Left lung (tissue), 4 donors: ENCODE measurements at regions not wholly inside any gene's neighbourhood (a gene's known extent, or its start where the extent isn't known, plus 50 kb on each side); places are given as distances from the start of the nearest gene placed in this dataset.

Source experiments
- ATAC-seq: fragments of 200-7000 bp; cut with Tn5 transposase; one replicate; pipeline ENCODE4 v1.9.1; 2020; ENCODE audit warnings: moderate library complexity
- DNase-seq, 4 donors: peaks; one replicate each; pipeline ENCODE4 v3.0.0-alpha.2; 2013 to 2020
- H3K27ac ChIP-seq, 2 donors: fragments of 200-600 bp; sonication (generic) in 1 of 2; one replicate each; pipeline versions ENCODE4 v1.5.0 to v1.8.0; 2020 to 2021
- H3K27me3 ChIP-seq, 2 donors: fragments of 200-600 bp; sonication (generic) in 1 of 2; one replicate each; pipeline versions ENCODE4 v1.5.0 to v1.8.0; 2020 to 2021
- H3K36me3 ChIP-seq, 2 donors: fragments of 200-600 bp; sonication (generic) in 1 of 2; one replicate each; pipeline versions ENCODE4 v1.5.0 to v1.8.0; 2020 to 2021
- H3K4me1 ChIP-seq, 2 donors: fragments of 200-600 bp; one replicate each; pipeline ENCODE4 v1.8.0; 2021
- H3K4me3 ChIP-seq, 2 donors: fragments of 200-600 bp; sonication (generic) in 1 of 2; one replicate each; pipeline versions ENCODE4 v1.5.0 to v1.8.0; 2020 to 2021; ENCODE audit warnings: mild to moderate bottlenecking in 1 of 2
- H3K9me3 ChIP-seq, 2 donors: fragments of 200-600 bp; sonication (generic) in 1 of 2; one replicate each; pipeline versions ENCODE4 v1.5.0 to v1.8.0; 2020 to 2021
- intact Hi-C, 2 donors: fragments of 100-400 bp; cut with DNase I; formaldehyde crosslinking; loops; one replicate each; pipeline versions ENCODE4 v1.11.2 to v1.14.2; 2022
- TF ChIP-seq, protein P1 (sequence below), 2 donors: fragments of 200-600 bp; sonication (generic) in 1 of 2; IDR thresholded peaks; one replicate each; pipeline versions ENCODE4 v1.5.0 to v1.8.0; 2021; ENCODE audit warnings: antibody characterized with exemption in 2 of 2
- donor health status: DM: no; HTN: yes; CAD: no.
- donor health status: DM: no; HTN: no; CAD: no.

DNA sequence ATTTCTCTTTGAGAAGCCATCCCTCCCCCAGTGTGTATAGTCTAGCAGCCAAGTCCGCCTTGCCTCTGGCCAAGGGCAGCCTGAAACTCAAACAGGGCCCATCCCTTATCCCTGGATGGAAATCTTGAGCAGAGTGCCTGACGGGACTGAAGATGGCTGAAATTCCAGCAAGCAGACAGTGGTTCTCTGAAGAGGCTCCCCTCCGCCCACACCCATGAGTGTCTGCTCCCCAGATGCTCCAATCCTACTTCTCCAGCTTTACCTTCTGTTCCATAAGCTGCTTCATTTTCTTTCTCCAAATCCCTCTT is 396.2 kb downstream of the NUAK1 start:
- intact Hi-C loops = no loop called here
- TF ChIP-seq, protein P1, sequence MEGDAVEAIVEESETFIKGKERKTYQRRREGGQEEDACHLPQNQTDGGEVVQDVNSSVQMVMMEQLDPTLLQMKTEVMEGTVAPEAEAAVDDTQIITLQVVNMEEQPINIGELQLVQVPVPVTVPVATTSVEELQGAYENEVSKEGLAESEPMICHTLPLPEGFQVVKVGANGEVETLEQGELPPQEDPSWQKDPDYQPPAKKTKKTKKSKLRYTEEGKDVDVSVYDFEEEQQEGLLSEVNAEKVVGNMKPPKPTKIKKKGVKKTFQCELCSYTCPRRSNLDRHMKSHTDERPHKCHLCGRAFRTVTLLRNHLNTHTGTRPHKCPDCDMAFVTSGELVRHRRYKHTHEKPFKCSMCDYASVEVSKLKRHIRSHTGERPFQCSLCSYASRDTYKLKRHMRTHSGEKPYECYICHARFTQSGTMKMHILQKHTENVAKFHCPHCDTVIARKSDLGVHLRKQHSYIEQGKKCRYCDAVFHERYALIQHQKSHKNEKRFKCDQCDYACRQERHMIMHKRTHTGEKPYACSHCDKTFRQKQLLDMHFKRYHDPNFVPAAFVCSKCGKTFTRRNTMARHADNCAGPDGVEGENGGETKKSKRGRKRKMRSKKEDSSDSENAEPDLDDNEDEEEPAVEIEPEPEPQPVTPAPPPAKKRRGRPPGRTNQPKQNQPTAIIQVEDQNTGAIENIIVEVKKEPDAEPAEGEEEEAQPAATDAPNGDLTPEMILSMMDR (IDR thresholded peaks at IDR 0.05) = no peak
- ATAC-seq (no peak), DNase-seq (no peak)
- Histone ChIP-seq H3K9me3 (no peaks in the 10 kb centered on the region), H3K4me1 (peaks cover 0 to 6% of the 10 kb centered on the region in 2 donors), H3K27ac (peak overlapping the region in 1 of 2 donors; percentile 53), H3K36me3 (no peaks in the 10 kb centered on the region), H3K4me3 (no peak overlapping the region), H3K27me3 (no peaks in the 10 kb centered on the region)

DNA sequence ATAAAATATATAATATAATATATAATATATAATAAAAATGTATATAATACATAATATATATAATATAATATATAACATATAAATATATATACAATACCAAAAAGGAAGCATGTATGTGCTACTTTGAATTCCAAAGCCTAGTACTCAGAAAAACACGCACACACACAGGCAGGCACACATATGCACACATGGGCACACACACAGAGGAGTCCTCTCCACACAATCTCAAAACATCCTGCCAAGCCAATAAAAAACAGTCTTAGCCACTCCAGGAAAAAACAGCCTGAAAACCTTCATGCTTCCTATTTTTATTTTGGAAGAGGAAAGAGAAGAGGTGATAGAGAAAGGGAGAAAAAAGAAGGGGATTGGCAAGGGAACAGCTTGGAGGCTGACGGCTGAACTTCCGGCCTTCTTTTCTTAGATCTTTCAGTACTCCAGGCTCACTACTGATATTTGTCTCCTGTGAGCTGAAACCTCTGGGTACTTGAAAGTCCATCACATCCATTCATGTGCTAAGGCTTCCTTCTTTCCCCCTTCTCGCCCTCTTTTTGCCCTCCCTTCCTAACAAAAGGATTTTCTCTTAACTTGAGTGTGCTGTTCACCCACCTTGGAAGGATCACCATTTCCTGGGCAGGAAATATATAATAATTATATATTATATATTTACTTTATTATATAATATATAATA is 394.2 kb downstream of the NUAK1 start:
- H3K4me3 ChIP-seq = no peak overlapping the region
- intact Hi-C loops = no loop called here
- peaks cover 0 to 6% of the 10 kb centered on the region in 2 donors for H3K4me1 ChIP-seq
- H3K36me3 ChIP-seq = no peaks in the 10 kb centered on the region
- no peaks in the 10 kb centered on the region for H3K27me3 ChIP-seq
- TF ChIP-seq, protein P1 (IDR thresholded peaks at IDR 0.05) = no peak
- no peak for DNase-seq
- H3K27ac ChIP-seq = no peak overlapping the region
- no peak for ATAC-seq
- H3K9me3 ChIP-seq = no peaks in the 10 kb centered on the region

DNA sequence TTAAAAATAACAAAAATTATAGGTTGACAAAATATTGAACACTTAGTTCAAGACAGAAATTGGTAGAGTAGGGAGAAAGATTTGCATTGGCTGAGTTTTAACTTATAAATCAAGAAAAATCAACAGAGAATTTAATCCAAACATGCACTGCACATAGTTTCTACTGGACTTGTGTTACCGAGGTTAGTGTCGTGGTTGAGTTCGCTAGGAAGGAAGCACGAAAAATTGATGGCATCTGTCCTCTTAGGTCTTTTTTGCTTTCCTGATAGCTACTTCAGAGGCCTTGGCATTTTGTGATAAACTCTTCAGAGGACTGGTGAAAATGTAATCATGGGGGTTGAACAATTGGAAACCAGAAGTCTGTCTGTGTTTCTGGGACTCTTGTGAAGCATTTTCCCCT is 392.9 kb downstream of the NUAK1 start:
- no peaks in the 10 kb centered on the region for H3K36me3 ChIP-seq
- intact Hi-C loops = no loop called here
- ATAC-seq (no peak), DNase-seq (no peak)
- peaks cover 0 to 2% of the 10 kb centered on the region in 2 donors for H3K4me1 ChIP-seq
- no peak overlapping the region for H3K4me3 ChIP-seq
- no peaks in the 10 kb centered on the region for H3K27me3 ChIP-seq
- TF ChIP-seq, protein P1 (IDR thresholded peaks at IDR 0.05) = no peak
- H3K9me3 ChIP-seq = no peaks in the 10 kb centered on the region
- no peak overlapping the region for H3K27ac ChIP-seq

DNA sequence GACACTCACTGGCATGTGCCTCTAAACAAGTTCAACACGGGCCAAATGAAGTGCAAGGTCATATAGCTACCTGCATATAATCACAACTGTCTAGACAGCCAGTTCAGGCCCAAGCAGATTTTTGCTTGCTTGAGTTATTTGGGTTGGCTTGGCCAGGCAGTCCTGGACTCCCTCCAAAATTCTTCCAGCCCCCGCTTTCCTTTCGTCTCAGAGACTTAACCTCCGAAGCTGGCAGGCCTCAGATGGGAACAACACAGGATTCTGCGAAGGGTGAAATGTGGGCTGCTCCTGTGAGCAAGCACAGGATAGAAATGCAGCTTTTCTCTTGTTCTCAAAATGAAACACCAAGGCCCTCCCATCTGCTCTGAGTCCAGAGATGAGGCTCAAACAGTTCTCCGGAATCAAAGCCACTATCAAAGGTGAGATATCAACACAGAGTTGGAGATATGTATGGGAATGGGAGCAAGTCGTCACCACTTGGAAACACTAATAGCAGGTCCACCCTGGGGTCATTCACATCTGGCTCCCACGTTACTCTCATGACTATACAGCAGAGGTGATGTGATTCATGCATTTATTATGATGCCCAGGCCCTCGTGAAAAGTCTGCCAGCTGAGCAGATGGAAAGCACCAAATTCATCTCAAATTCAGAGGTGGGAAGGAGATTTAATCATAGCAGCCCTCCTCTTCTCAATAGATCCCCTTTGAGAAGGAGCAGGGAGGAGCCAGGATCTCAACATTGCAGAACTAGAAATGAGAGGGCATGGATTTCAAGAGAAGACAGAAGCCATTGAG is 389.8 kb downstream of the NUAK1 start:
- H3K36me3 ChIP-seq = no peaks in the 10 kb centered on the region
- no peak for ATAC-seq
- no peaks in the 10 kb centered on the region for H3K9me3 ChIP-seq
- no peak for DNase-seq
- TF ChIP-seq, protein P1 (IDR thresholded peaks at IDR 0.05) = no peak
- H3K4me1 ChIP-seq = no peaks in the 10 kb centered on the region
- no peak overlapping the region for H3K27ac ChIP-seq
- intact Hi-C loops = no loop called here
- no peak overlapping the region for H3K4me3 ChIP-seq
- H3K27me3 ChIP-seq = no peaks in the 10 kb centered on the region

DNA sequence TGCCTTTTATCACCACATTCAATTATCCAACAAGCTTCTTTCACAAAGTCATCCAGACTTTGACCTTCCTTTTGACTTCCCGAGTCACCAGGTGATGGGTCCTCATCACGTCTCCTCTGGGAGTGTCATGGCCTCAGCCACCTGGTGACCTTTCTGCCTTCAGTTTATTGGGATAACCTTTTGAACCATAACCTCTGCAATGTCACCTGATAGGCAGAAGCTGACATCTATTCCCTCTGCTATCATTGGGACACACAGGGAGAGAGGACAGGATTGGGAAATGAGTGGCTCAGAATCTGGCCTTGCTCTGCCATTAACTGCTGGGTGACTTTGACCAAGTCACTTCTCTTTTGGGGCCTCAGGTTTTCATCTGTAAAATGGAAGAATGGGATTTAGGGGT is 388.7 kb downstream of the NUAK1 start:
- intact Hi-C loops = no loop called here
- TF ChIP-seq, protein P1 (IDR thresholded peaks at IDR 0.05) = no peak
- Histone ChIP-seq H3K9me3 (no peaks in the 10 kb centered on the region), H3K27ac (no peak overlapping the region), H3K36me3 (no peaks in the 10 kb centered on the region), H3K4me1 (no peaks in the 10 kb centered on the region), H3K4me3 (no peak overlapping the region), H3K27me3 (no peaks in the 10 kb centered on the region)
- no peak for DNase-seq
- no peak for ATAC-seq
